ENCODE measurements at regions not wholly inside any gene's neighbourhood (a gene's known extent, or its start where the extent isn't known, plus 50 kb on each side); places are given as distances from the start of the nearest gene placed in this dataset.
"Not testable (repeated sequence)": the region's sequence is repeated elsewhere in the genome, so short reads cannot be mapped to it uniquely, and the experiment has no call there.

DNA sequence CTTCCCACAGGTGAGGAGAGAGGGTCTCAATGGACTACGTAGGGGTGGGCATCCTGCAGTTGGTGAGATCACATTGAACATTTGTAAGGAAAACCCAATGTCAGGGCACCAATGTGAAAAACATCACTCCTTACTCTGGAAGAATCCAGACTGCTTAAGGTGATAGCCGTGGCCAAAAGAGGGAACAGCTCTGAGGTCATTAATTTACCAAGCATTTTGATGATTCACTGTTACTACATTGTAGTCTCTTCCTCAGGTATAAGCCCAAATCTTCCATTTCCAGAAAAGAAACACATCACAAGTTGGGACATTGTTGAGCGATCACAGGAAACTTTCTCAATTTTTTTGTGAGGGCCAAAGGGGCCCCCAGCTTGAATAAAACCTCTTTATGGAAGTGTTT, 61.1 kb upstream of the SPTLC3 start:
- ATAC-seq (ENCODE audit: low read depth in 2 of 2) (no peak), DNase-seq (no peak)
- H3K27ac Mint-ChIP-seq: no peak overlapping the region
- H3K36me3 ChIP-seq (ENCODE audit: control insufficient read depth, insufficient read depth, low read length): no peaks in the 10 kb centered on the region
- H3K4me3 ChIP-seq (ENCODE audit: low read depth, low read length): no peak overlapping the region
- H3K27ac ChIP-seq (ENCODE audit: insufficient read depth, low read length, poor library complexity, severe bottlenecking): no peak overlapping the region
- no peaks in the 10 kb centered on the region for H3K36me3 Mint-ChIP-seq
- H3K4me1 Mint-ChIP-seq: no peaks in the 10 kb centered on the region
- no peaks in the 10 kb centered on the region for H3K9me3 ChIP-seq (ENCODE audit: control insufficient read depth in 2 of 2, low read length in 2 of 2)
- H3K27me3 ChIP-seq (ENCODE audit: control insufficient read depth, insufficient read depth, low read length): no peaks in the 10 kb centered on the region
- H3K9me3 Mint-ChIP-seq: peaks cover 0 to 6% (median 0%) of the 10 kb centered on the region in 7 donors
- no peaks in the 10 kb centered on the region for H3K4me1 ChIP-seq (ENCODE audit: control insufficient read depth, insufficient read depth, low read length, poor library complexity, severe bottlenecking)
- H3K4me3 Mint-ChIP-seq: no peak overlapping the region
- no peaks in the 10 kb centered on the region for H3K27me3 Mint-ChIP-seq

DNA sequence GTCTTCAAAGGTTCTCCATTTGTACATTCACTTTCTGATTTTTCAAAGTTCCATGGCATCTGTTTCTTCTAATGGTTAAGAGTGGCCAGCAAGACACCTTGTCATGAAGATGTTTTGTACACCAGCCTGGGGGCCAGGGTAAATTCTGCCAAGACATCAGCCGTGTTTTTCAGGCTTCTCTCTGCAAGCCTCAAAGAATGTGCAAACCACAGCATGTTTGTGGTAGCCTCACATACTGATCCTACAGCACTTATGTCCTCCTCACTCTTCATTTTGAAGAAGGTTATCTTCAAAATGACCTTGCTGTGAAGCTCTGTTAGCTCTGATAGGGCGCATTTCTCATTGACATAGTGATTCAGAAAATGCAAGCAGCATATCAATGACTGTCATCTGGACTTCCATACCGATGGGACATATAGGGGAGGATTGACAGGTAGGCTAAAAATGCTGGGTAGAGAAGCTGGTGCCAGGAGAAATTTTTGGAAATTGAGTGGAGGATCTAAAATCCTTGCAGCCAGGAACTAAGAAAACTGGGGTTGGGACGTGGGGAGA, 59.3 kb upstream of the SPTLC3 start:
- Mint-ChIP-seq H3K4me1 (no peaks in the 10 kb centered on the region), H3K9me3 (peaks cover 0 to 9% (median 2%) of the 10 kb centered on the region in 7 donors), H3K4me3 (no peak overlapping the region), H3K27ac (no peak overlapping the region), H3K36me3 (no peaks in the 10 kb centered on the region), H3K27me3 (no peaks in the 10 kb centered on the region)
- DNase-seq: no peak
- H3K27ac ChIP-seq (ENCODE audit: insufficient read depth, low read length, poor library complexity, severe bottlenecking): no peak overlapping the region
- H3K4me1 ChIP-seq (ENCODE audit: control insufficient read depth, insufficient read depth, low read length, poor library complexity, severe bottlenecking): no peaks in the 10 kb centered on the region
- no peaks in the 10 kb centered on the region for H3K36me3 ChIP-seq (ENCODE audit: control insufficient read depth, insufficient read depth, low read length)
- no peaks in the 10 kb centered on the region for H3K9me3 ChIP-seq (ENCODE audit: control insufficient read depth in 2 of 2, low read length in 2 of 2)
- no peak for ATAC-seq (ENCODE audit: low read depth in 2 of 2)
- H3K27me3 ChIP-seq (ENCODE audit: control insufficient read depth, insufficient read depth, low read length): no peaks in the 10 kb centered on the region
- no peak overlapping the region for H3K4me3 ChIP-seq (ENCODE audit: low read depth, low read length)

- H3K9me3 Mint-ChIP-seq; H3K4me1 Mint-ChIP-seq; H3K4me3 Mint-ChIP-seq; H3K27me3 Mint-ChIP-seq; H3K4me1 ChIP-seq (ENCODE audit: control insufficient read depth, insufficient read depth, low read length, poor library complexity, severe bottlenecking); H3K36me3 Mint-ChIP-seq; H3K27me3 ChIP-seq (ENCODE audit: control insufficient read depth, insufficient read depth, low read length); DNase-seq; H3K4me3 ChIP-seq (ENCODE audit: low read depth, low read length); ATAC-seq (ENCODE audit: low read depth in 2 of 2); H3K27ac ChIP-seq (ENCODE audit: insufficient read depth, low read length, poor library complexity, severe bottlenecking); H3K9me3 ChIP-seq (ENCODE audit: control insufficient read depth in 2 of 2, low read length in 2 of 2); H3K36me3 ChIP-seq (ENCODE audit: control insufficient read depth, insufficient read depth, low read length): not testable (repeated sequence)
- H3K27ac Mint-ChIP-seq: peak overlapping the region in 1 of 3 donors; percentile 57
Measured at GRCh38 chr20:12954254-12954653, 54.5 kb upstream of the SPTLC3 start.

GRCh38 chr20:12955611-12956010, 53.2 kb upstream of the SPTLC3 start:
- Histone ChIP-seq H3K4me1 (ENCODE audit: control insufficient read depth, insufficient read depth, low read length, poor library complexity, severe bottlenecking) (no peaks in the 10 kb centered on the region), H3K9me3 (ENCODE audit: control insufficient read depth in 2 of 2, low read length in 2 of 2) (no peaks in the 10 kb centered on the region), H3K27ac (ENCODE audit: insufficient read depth, low read length, poor library complexity, severe bottlenecking) (no peak overlapping the region), H3K36me3 (ENCODE audit: control insufficient read depth, insufficient read depth, low read length) (no peaks in the 10 kb centered on the region), H3K4me3 (ENCODE audit: low read depth, low read length) (no peak overlapping the region), H3K27me3 (ENCODE audit: control insufficient read depth, insufficient read depth, low read length) (no peaks in the 10 kb centered on the region)
- Mint-ChIP-seq H3K36me3 (no peaks in the 10 kb centered on the region), H3K9me3 (peaks cover 0 to 10% (median 4%) of the 10 kb centered on the region in 7 donors), H3K4me1 (no peaks in the 10 kb centered on the region), H3K27ac (no peak overlapping the region), H3K27me3 (no peaks in the 10 kb centered on the region), H3K4me3 (no peak overlapping the region)
- DNase-seq (no peak), ATAC-seq (ENCODE audit: low read depth in 2 of 2) (no peak)

- H3K27me3 ChIP-seq (ENCODE audit: control insufficient read depth, insufficient read depth, low read length): no peaks in the 10 kb centered on the region
- Mint-ChIP-seq H3K36me3 (no peaks in the 10 kb centered on the region), H3K9me3 (peaks cover 0 to 8% (median 4%) of the 10 kb centered on the region in 7 donors), H3K27ac (no peak overlapping the region), H3K27me3 (no peaks in the 10 kb centered on the region), H3K4me3 (no peak overlapping the region), H3K4me1 (no peaks in the 10 kb centered on the region)
- no peaks in the 10 kb centered on the region for H3K4me1 ChIP-seq (ENCODE audit: control insufficient read depth, insufficient read depth, low read length, poor library complexity, severe bottlenecking)
- no peak overlapping the region for H3K4me3 ChIP-seq (ENCODE audit: low read depth, low read length)
- no peak overlapping the region for H3K27ac ChIP-seq (ENCODE audit: insufficient read depth, low read length, poor library complexity, severe bottlenecking)
- H3K36me3 ChIP-seq (ENCODE audit: control insufficient read depth, insufficient read depth, low read length): no peaks in the 10 kb centered on the region
- DNase-seq (no peak), ATAC-seq (ENCODE audit: low read depth in 2 of 2) (no peak)
- H3K9me3 ChIP-seq (ENCODE audit: control insufficient read depth in 2 of 2, low read length in 2 of 2): no peaks in the 10 kb centered on the region
Measured at GRCh38 chr20:12956303-12956702, 52.5 kb upstream of the SPTLC3 start.

DNA sequence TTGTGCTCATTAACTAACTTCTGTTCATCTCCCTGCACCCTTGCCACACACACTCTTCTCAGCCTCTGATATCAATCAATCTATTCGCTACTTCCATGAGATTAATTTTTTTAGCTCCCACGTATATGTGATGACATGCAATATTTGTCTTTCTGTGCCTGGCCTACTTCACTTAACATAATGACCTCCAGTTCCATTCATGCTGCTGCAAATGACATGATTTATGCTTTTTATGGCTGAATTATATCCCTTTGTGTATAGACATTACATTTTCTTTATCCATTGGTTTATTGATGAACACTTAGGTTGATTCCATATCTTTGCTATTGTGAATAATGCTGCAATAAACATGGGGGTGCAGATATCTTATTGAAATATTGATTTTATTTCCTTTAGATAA, 50.8 kb upstream of the SPTLC3 start:
- Histone ChIP-seq H3K27ac (ENCODE audit: insufficient read depth, low read length, poor library complexity, severe bottlenecking) (no peak overlapping the region), H3K4me3 (ENCODE audit: low read depth, low read length) (no peak overlapping the region)
- H3K36me3 Mint-ChIP-seq: no peaks in the 10 kb centered on the region

More for the DNA sequence above, 50.8 kb upstream of the SPTLC3 start:
- Mint-ChIP-seq H3K4me3 (no peak overlapping the region), H3K27ac (no peak overlapping the region), H3K27me3 (no peaks in the 10 kb centered on the region), H3K9me3 (peaks cover 0 to 6% (median 3%) of the 10 kb centered on the region in 7 donors), H3K4me1 (no peaks in the 10 kb centered on the region)
- H3K4me1 ChIP-seq (ENCODE audit: control insufficient read depth, insufficient read depth, low read length, poor library complexity, severe bottlenecking): no peaks in the 10 kb centered on the region
- no peak for DNase-seq
- H3K36me3 ChIP-seq (ENCODE audit: control insufficient read depth, insufficient read depth, low read length): no peaks in the 10 kb centered on the region
- H3K27me3 ChIP-seq (ENCODE audit: control insufficient read depth, insufficient read depth, low read length): no peaks in the 10 kb centered on the region
- no peaks in the 10 kb centered on the region for H3K9me3 ChIP-seq (ENCODE audit: control insufficient read depth in 2 of 2, low read length in 2 of 2)
- ATAC-seq (ENCODE audit: low read depth in 2 of 2): no peak
